ENCODE measurements at regions not wholly inside any gene's neighbourhood (a gene's known extent, or its start where the extent isn't known, plus 50 kb on each side); places are given as distances from the start of the nearest gene placed in this dataset.
"Not testable (repeated sequence)": the region's sequence is repeated elsewhere in the genome, so short reads cannot be mapped to it uniquely, and the experiment has no call there.

GRCh38 chr17:33910200-33910857 is 344.8 kb upstream of the CCL2 start:
- no peak for FAIRE-seq

GRCh38 chr17:33914125-33914524 is 341.0 kb upstream of the CCL2 start:
- no peak for FAIRE-seq

- FAIRE-seq = no peak
These were observed 332.1 kb upstream of the CCL2 start for GRCh38 chr17:33922971-33923370.

- no peak for FAIRE-seq
These were observed 331.0 kb upstream of the CCL2 start for GRCh38 chr17:33924104-33924503.

GRCh38 chr17:33925649-33926048 is 329.4 kb upstream of the CCL2 start:
- no peak for FAIRE-seq

GRCh38 chr17:33927732-33928133 is 327.4 kb upstream of the CCL2 start:
- FAIRE-seq = no peak

GRCh38 chr17:33929181-33929724 is 325.8 kb upstream of the CCL2 start:
- FAIRE-seq = no peak

- FAIRE-seq = not testable (repeated sequence)
These were observed 323.8 kb upstream of the CCL2 start for GRCh38 chr17:33931148-33931814.

GRCh38 chr17:33932996-33933395 is 322.1 kb upstream of the CCL2 start:
- FAIRE-seq = no peak

- no peak for FAIRE-seq
These were observed 321.5 kb upstream of the CCL2 start for GRCh38 chr17:33933576-33933975.

GRCh38 chr17:33934696-33935095 is 320.4 kb upstream of the CCL2 start:
- no peak for FAIRE-seq

GRCh38 chr17:33935822-33936221 is 319.3 kb upstream of the CCL2 start:
- FAIRE-seq = no peak

- FAIRE-seq = no peak
These were observed 318.3 kb upstream of the CCL2 start for GRCh38 chr17:33936764-33937163.

GRCh38 chr17:33939959-33940358 is 315.1 kb upstream of the CCL2 start:
- FAIRE-seq = no peak

- FAIRE-seq = no peak
These were observed 314.2 kb upstream of the CCL2 start for GRCh38 chr17:33940769-33941370.

GRCh38 chr17:33941744-33942143 is 313.3 kb upstream of the CCL2 start:
- FAIRE-seq = no peak

- no peak for FAIRE-seq
These were observed 312.7 kb upstream of the CCL2 start for GRCh38 chr17:33942414-33942813.

- FAIRE-seq = no peak
These were observed 310.7 kb upstream of the CCL2 start for GRCh38 chr17:33944412-33944811.

- FAIRE-seq = no peak
These were observed 310.3 kb upstream of the CCL2 start for GRCh38 chr17:33944826-33945225.

GRCh38 chr17:33945646-33946546 is 309.2 kb upstream of the CCL2 start:
- no peak for FAIRE-seq

GRCh38 chr17:33947762-33948161 is 307.3 kb upstream of the CCL2 start:
- no peak for FAIRE-seq

- no peak for FAIRE-seq
These were observed 306.8 kb upstream of the CCL2 start for GRCh38 chr17:33948309-33948708.

GRCh38 chr17:33949100-33949499 is 306.0 kb upstream of the CCL2 start:
- FAIRE-seq = no peak
